GM18519 (cell line): ENCODE measurements at regions not wholly inside any gene's neighbourhood (a gene's known extent, or its start where the extent isn't known, plus 50 kb on each side); places are given as distances from the start of the nearest gene placed in this dataset.

Source experiments
- ATAC-seq: cut with Tn5 transposase; IDR thresholded peaks from one replicate; pipeline ENCODE4 v1.9.1; 2021; ENCODE audit warnings: mild to moderate bottlenecking, moderate library complexity; ENCODE audit not compliant: unreplicated experiment, low FRiP score

DNA sequence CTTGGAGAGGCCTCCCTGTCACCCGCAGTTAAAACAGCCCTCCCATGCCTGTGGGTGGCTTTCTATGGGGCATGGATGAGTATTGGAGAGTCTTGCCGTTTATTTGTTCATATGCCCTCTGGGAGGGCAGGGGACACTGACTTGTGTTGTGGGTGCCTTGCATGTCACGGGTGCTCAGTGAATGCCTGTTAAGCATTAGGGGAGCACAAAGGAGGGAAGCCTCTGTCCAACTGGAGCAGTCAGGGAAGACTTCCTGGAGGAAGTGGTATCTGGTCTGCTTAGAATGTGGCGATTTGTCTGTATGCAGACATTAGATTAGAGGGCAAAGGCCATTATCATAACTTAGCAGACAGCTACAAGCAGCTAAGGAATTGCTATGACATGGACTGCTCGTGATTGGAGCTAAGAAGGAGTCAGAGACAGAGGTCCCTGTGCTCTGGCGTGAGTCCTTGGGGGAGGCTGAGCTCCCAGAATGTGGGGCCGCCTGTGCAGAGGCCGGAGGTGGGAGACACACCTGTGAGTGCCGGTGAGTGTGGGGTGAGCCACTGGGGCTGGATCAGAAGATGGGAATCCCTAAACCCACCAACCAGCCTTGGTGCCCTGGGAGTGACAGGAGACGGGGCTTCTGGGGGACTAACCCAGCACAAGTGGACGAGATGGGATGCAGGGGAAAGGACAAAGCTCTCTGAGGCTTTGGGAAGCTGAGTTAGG, 286.1 kb downstream of the SEC14L1 start:
- no peak for ATAC-seq

DNA sequence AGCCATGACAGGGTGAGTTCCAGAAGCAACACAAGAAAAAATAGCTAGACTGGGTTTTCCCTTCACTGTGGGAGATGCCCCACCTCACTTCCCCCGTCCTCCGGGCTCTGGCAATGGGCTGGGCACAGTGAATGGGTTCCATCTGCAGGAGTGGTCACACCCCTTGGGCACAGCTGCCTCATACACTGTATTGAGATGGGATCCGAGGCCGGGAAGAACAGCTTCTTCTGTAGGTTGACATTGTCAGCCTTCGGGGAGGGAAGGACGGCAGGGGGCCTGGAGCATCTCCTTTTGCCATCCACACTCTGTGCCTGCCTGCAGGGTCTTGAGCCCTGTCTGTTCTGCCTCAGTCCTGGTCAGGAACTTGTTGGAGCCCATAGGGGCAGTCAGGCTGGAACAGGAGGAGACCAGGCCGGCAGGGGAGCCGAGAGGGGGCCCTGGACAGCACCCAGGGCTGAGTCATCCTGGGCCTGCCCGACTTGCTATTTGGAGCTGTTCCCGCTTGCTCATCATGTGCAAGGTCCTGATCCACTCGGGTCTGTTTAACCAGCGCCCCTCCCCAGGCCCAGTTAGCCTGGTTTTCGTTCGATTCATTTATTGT, 286.7 kb downstream of the SEC14L1 start:
- no peak for ATAC-seq

DNA sequence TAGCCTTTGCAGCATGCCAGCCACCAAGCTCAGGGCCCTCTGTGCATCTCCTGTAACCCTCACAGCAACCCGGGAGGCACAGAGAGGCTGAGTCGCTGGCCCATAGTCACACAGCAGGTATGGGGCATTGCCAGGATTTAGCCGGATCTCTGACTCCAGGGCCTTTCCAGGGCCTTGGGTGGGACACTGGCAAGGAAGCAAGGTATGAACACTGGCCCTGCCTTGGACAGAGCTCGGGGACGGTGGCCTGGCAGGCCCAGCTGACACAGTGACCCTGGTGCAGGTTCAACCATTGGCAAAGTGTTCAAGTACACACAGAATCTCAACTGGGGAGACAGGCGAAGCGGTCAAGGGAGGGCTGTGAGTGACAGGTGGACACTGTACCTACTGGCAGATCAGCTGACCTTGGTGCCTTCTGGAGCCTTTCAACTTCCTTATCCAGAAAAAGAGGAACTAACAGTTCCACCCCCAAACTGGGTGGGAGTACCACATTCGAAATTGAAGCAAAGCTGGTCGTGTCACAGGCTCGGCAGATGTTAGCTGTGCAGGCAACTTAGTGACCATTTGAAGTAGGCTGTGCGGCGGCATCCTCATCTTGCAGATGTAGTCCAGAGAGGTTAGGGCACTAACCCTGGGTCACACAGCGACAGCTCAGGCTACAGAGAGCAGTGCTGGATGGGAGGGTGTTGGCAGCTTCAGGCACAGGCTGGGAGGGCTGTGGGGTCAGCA, 287.4 kb downstream of the SEC14L1 start:
- ATAC-seq: no peak

DNA sequence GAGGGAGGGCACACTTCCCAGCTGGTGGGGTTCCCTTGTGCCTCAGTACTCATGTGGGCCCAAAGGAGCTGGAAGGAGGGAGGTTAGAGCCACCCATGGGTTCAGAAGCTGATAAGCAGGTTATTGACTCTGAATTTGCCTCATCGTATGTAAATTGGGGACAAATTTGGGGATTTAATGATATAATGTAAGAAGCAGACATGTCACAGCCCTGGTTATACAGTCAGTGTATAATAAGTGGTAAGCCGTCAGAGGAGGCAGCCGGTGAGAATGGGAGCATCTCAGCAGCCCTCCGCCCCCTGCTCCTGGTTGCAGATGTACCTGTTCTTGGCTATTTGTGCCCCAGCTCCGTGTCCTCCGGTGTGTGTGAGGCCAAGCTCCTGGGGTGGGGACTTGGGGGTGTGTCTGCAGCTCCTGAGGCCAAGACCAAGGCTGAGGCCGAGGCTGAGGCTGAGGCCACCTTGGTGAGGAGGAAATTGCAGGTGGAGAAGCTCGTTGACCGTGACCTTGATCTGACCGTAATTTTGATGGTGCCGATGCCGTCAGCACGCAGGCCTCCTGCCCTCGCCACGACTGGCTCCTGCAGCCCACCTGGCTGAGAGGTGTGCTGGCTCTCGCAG, 288.1 kb downstream of the SEC14L1 start:
- ATAC-seq: no peak

DNA sequence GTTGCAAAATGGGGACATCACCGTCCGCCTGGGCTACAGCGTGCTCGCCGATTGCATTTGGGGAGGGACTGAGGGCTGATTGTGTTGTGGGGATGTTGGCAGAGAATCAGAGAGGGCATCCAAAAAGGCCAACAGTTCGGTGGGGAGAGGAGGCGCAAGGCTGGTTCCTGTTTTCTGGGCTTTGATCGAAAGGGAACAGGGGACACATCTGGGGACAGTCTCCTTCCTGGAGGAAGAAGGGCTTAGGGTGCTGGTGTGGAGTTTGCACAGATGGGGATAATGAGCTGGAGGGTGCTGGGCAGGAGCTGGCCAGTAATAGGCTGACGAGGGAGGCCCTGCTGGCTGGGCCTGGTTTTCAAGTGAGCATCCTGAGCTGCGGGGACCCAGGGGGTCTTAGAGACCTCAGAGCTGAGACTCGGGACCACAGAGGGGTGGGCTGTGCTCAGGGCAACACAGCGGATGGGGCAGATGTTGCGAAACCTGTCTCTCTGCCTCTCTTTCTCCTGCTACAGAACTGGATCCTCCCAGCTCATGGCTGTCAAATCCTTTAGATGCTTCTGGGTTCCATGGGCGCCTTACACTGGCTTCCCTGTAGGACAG, 288.7 kb downstream of the SEC14L1 start:
- ATAC-seq: no peak

DNA sequence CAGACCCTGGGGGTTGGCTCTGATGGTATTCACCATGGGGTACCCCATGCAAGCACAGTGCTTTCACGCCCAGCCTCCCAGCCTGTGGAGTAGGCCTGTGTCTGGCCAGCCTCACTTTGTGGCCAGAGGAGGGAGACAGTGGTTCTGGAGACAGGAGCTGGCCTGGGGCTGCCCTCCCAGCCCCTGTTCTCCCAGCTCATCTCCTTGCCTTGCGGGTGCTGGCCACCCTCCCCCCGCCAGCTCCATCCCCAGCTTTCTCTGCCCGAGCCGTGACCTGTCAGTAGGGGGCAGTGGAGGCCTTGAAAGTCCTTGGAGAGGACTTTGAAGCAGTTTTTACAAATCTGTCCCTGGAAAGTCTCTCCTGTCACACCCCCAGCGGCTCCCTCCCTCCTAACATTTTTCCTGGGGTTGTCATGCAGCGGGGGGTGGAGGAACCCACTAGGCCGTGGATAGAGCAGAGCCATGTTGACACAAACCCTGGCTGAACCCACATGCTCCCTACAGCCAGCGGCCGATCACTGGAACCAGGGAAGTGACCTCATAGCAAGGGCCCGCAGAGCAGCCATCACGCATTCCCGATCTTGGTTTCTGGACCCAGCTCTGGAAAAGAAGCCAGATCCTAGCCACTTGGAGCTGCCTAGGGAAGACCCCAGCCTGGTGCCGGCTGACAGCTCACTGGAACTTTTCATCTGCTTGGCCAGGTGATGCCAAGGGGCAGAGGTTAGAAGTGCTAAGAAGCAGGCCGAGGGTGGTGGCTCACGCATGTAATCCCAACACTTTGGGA, 289.4 kb downstream of the SEC14L1 start:
- no peak for ATAC-seq

DNA sequence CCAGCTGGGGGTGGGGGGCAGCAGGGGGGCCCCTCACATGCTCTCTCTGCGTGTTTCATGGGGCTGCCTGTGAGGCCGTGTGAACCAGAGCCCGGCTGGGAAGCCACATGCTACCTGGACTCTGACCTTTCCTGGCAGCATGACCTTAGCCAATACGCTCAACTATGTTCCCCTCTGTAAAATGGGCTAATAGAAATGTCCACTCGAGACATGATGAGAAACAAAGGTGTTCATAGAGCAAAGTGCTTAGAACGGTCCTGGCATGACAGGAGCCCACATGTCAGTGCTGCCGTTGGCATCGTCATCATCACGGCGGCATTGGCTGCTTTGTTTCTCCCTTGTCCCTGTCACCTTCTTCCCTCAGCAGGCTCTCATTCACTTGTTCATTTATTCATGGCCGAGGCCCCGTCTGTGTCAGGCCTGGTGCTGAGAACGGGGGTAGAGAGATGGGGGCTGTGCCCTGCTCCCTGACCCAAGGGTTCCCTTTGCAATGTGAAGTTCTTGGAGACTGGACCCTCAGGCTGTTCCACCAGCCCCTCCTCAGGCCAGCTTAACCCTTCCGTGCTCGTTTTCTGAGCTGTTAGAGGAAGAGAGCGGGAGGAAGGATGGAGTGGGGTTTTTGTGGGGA, 291.4 kb downstream of the SEC14L1 start:
- no peak for ATAC-seq

DNA sequence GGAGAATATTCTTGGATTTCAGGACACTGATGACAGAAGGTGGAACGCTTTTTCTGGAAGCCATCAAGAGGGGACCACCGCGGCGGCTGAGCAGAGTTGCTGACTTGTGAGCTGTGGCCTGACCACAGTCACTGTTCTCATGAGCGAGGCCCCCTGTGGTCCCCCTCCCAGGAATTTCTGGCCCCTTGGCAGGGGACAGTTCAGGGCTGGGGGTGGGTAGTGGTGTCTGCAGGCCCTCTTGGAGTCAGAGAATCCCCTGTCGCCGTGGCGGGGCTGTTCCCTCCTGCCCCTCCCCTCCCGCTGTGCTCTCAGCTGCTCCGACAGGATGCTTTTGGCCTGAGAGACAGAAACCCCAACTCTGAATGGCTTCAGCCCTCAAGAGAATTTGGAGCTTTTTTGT, 292.0 kb downstream of the SEC14L1 start:
- no peak for ATAC-seq

DNA sequence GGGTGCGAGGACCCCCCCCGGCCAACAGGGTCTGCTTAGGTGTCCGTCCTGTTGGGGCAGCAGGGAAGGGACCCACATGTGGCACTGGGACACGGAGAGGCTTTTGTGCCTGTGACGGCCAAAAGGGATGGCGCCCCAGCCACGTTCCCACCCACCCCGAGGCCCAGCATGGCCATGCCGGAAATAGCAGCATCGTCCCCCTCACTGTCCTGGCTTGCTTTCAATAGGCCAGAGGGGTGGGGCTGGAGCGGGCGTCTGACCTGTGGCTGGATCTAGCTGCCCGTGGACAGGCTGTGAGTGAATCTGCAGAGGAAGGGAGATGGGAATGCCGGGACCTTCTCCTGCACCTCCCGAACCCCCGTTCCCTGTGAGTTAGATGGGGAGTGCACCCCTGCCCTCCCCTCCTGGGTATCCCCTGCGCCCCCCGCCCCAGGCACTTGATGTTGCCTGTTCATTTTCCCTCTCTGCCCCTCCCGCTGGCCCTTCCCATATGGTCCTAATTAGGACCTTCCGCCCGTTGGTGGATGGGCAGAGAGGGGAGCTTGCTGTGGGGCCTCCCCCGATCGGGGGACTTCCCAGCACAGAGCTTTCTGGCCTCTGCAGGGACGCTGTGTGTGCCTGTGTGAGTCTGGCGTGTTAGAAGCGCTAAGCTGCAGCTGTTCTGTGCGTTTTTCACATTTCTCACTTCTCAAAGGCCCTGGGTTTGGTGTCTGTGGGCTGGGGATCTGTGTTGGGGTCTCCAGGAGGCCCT, 292.8 kb downstream of the SEC14L1 start:
- ATAC-seq: no peak

DNA sequence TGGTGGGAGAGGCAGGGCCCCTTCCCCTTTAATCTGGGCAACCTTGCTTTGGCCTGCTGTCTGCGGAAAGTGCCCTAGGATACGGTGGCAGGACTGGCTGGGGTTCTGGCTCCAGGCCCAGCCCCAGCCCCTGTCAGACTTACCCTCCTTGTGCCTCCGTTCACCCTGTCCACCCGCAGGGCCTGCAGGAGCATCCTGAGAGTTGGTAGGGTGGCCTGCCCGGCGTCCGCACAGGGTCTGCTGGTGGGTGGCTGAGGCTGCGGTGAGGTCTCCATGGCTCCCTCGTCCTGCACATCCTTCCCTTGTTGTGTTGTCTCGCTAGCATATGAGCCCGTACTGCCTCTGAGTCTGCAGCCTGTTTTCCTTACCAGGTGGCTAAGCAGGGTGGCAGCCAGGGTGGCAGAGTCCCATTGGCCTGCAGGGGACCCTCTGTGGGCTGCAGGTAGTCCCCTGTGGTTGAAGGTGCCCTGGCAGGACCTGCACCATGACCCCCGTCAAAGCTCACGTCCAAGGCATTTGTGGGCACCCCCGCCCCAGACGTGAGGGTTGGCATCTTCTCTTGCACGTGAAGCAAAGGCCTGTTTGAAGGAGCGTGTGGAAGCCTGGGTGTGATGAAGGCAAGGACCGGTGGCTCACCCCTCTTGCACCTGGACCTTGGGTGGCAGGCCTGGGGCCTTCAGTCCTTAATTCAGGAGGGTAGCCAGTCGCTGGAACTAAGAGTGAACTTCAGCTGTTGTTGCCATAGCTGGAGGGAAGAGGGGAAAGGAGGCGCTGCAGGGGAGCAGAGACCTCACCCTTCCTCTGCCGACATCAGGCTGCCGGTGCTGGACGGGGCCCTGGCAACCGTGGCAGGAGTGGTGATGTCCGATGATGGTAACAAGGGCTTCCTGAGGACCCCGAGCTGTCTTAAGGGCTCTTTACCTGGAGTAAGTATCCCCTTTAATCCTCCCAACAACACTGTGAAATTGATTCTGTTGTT, 293.7 kb downstream of the SEC14L1 start:
- ATAC-seq: no peak

DNA sequence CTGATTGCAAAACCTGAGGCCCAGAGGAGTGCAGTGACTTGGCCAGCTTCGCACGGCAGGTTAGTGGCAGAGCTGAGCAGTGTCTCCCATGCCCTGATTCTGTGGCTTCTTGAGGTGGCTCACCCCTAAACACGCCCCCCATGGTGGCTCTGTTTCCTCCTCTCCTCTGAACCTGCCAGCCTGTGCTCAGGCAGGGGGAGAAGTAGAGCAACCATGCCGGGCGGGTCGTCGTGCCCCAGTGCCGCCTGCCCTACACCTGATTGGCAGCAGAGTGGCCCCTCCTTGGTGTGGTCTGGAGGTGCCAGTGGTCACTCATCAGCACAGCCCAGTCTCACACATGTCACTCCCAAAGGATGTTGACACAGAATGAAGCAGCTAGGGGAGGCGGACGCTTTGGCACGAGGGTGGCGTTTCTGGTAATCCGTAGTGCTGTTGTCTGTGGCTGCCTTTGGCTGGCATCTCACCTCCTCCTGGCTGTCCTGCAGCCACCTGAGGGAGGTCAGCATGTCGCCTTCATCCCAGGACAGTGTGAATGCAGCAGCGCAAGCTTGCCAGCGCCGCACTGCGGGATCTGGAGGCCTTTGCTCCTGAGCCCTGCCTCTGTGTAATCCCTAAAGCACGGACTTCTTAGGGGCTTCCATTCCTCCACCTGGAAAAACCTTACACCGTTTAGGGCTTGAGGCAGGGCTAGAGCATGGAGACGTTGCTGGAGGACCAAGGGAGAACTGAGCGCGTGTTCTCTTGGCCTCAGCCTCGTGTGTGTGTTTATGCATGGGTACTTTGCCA, 294.7 kb downstream of the SEC14L1 start:
- no peak for ATAC-seq

DNA sequence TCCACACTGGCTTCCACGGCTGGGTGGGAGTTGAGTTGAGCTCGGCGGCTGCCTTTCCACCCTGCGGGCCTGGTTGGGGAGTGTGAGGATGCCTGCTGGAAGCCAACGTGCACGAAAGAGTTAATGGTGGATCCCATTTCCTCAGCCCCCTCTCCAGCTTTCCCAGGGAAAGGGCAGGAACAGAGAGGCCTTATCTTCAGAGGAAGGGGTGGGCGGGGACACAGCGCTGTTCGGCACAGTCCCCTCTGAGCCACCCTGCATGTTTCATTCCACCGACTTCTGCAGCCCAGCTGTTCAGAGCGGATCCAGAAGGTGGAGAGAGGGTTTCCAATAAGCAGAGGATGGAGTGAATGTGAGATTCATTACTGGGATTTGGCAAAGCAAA, 295.3 kb downstream of the SEC14L1 start:
- no peak for ATAC-seq

DNA sequence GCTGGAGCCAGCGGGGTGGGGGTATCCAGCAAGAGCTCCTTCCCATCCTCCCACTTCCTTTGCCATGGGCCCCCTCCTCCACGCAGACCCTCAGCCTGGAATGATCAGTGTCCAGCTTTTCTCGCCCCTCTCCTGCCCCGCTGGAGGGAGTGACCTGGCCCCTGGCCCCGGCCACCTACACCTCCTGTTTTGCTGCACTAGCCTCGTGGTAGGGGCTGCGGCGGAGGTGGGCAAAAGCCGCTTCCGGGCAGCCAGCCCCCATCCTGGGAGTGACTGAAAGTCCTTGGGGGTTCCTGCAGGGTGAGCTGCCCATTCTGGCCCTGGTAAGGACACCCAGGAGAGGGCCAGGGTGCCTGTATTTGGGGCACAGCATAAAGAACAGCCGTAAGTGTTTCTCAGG, 295.7 kb downstream of the SEC14L1 start:
- ATAC-seq: no peak

DNA sequence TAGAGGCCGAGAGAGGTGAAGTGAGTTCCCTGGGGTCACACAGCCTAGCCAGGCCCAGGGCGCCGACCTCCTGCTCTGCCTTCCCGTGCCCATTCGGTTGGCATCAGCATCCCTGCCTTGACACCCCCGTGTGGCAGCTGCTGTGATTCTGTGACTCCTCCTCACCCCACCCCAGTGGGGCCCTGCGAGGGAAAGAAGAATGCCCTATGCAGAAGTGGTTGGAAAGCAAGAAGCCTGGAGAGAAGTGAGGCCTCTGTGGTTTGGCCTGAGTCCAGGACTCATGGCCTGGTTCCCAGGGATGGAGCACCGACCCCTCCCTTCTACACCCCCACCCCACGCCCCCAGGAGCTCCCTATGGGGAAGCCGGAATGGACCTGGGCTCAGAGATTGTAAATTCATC, 296.2 kb downstream of the SEC14L1 start:
- no peak for ATAC-seq

DNA sequence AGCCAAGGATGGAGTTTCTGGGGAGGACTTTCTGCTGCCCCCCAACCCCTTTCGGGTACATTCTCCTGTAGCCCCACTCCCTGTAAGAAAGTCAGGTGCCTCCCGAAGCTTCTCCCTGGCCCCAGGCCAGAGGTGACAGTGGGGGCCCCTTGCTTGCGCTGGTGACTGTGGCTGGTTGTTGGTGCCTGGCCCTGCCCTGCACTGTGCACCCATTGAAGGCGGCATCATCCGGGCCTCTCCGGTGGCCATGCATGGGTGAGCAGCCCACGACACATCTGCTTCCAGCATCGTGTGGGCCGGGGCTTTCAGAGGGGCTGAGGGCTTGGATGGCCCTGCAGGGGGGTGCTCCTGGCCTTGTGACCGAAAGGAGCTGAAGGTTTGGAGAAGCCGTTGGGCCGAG, 297.0 kb downstream of the SEC14L1 start:
- ATAC-seq: no peak

DNA sequence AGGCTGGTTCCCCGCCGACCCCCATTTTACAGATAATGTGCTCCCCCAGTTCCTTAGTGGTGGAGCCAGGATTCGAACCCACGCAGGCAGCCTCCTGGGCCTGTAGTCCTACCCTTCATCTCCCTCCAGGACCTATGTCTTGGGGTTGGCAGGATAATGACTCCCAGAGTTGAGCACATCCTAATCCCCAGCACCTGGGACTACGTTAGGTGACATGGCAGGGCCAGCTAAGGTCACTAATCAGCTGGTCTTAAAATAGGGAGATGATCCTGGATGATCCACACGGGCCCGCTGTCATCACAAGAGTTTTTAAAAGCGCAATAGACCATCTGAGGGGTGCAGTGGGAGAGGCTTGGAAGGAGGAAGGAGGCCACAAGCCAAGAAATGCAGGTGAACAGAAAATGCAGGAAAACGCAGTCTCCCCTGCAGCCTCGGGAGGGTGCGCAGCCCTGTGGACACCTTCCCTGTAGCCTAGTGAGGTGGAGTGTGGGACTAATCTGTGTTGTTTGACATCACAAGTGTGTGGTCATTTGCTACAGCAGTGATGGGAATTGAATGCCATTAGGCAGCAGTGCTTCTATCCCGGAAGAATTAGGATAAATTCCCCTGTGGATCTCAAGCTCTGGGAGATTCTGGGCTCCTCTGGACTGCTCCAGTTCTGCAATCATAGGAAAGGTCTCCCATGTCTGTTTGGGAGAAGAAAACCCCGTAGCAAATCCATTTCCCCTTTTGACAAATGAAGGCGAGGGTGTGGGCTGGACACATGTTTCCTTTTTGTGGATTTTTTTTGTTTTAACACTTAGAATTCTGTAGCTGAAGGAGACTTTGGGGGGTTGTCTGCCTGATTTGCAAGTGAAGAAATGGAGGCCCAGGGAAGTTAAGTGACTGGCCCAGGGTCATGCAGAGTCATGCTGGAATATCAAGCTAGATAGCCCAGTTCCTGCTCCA, 297.7 kb downstream of the SEC14L1 start:
- no peak for ATAC-seq
